ENCODE measurements at regions not wholly inside any gene's neighbourhood (a gene's known extent, or its start where the extent isn't known, plus 50 kb on each side); places are given as distances from the start of the nearest gene placed in this dataset.

- no TSS peak for BruUV-seq (replicated peaks)
- no peak for DNase-seq (ENCODE audit: unreplicated experiment)
- ChIA-PET POLR2A (interaction anchor here (0.6 kb wide), 1 partner anchor 28 kb away, joined by 3 read pairs; no protein-coding TSS in a partner anchor), CTCF (no interaction called here)
- no peak overlapping the region for H3K27ac Mint-ChIP-seq (ENCODE audit: low read depth, unreplicated experiment)
- no peaks in the 10 kb centered on the region for H3K4me1 Mint-ChIP-seq (ENCODE audit: insufficient read depth, unreplicated experiment)
- H3K27me3 Mint-ChIP-seq (ENCODE audit: insufficient read depth, unreplicated experiment) = no peaks in the 10 kb centered on the region
- no peaks in the 10 kb centered on the region for H3K36me3 Mint-ChIP-seq (ENCODE audit: insufficient read depth, unreplicated experiment)
- intact Hi-C loops (cut with micrococcal nuclease) = no loop called here
- no peak overlapping the region for H3K4me3 Mint-ChIP-seq (ENCODE audit: unreplicated experiment)
- TF ChIP-seq, protein P1, sequence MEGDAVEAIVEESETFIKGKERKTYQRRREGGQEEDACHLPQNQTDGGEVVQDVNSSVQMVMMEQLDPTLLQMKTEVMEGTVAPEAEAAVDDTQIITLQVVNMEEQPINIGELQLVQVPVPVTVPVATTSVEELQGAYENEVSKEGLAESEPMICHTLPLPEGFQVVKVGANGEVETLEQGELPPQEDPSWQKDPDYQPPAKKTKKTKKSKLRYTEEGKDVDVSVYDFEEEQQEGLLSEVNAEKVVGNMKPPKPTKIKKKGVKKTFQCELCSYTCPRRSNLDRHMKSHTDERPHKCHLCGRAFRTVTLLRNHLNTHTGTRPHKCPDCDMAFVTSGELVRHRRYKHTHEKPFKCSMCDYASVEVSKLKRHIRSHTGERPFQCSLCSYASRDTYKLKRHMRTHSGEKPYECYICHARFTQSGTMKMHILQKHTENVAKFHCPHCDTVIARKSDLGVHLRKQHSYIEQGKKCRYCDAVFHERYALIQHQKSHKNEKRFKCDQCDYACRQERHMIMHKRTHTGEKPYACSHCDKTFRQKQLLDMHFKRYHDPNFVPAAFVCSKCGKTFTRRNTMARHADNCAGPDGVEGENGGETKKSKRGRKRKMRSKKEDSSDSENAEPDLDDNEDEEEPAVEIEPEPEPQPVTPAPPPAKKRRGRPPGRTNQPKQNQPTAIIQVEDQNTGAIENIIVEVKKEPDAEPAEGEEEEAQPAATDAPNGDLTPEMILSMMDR (IDR thresholded peaks at IDR 0.05; ENCODE audit: unreplicated experiment) = no peak
- peaks cover 14% of the 10 kb centered on the region for H3K9me3 Mint-ChIP-seq (ENCODE audit: unreplicated experiment)
Observed at GRCh38 chr9:119768266-119768665, 399.0 kb upstream of the BRINP1 start.

- Mint-ChIP-seq H3K9me3 (ENCODE audit: unreplicated experiment) (peaks cover 21% of the 10 kb centered on the region), H3K27me3 (ENCODE audit: insufficient read depth, unreplicated experiment) (no peaks in the 10 kb centered on the region), H3K4me3 (ENCODE audit: unreplicated experiment) (no peak overlapping the region), H3K27ac (ENCODE audit: low read depth, unreplicated experiment) (no peak overlapping the region), H3K36me3 (ENCODE audit: insufficient read depth, unreplicated experiment) (no peaks in the 10 kb centered on the region), H3K4me1 (ENCODE audit: insufficient read depth, unreplicated experiment) (no peaks in the 10 kb centered on the region)
- DNase-seq (ENCODE audit: unreplicated experiment) = no peak
- BruUV-seq (replicated peaks) = no TSS peak
- TF ChIP-seq, protein P1 (IDR thresholded peaks at IDR 0.05; ENCODE audit: unreplicated experiment) = no peak
- intact Hi-C loops (cut with micrococcal nuclease) = no loop called here
- ChIA-PET CTCF (no interaction called here), POLR2A (no interaction called here)
Observed at GRCh38 chr9:119765632-119766175, 396.5 kb upstream of the BRINP1 start.

- DNase-seq (ENCODE audit: unreplicated experiment) = no peak
- peaks cover 25% of the 10 kb centered on the region for H3K9me3 Mint-ChIP-seq (ENCODE audit: unreplicated experiment)
- H3K27ac Mint-ChIP-seq (ENCODE audit: low read depth, unreplicated experiment) = no peak overlapping the region
- CTCF ChIA-PET = no interaction called here
- POLR2A ChIA-PET = no interaction called here
- BruUV-seq (replicated peaks) = no TSS peak
- H3K4me3 Mint-ChIP-seq (ENCODE audit: unreplicated experiment) = no peak overlapping the region
- no peaks in the 10 kb centered on the region for H3K27me3 Mint-ChIP-seq (ENCODE audit: insufficient read depth, unreplicated experiment)
- intact Hi-C loops (cut with micrococcal nuclease) = no loop called here
- TF ChIP-seq, protein P1 (IDR thresholded peaks at IDR 0.05; ENCODE audit: unreplicated experiment) = no peak
- H3K36me3 Mint-ChIP-seq (ENCODE audit: insufficient read depth, unreplicated experiment) = no peaks in the 10 kb centered on the region
- no peaks in the 10 kb centered on the region for H3K4me1 Mint-ChIP-seq (ENCODE audit: insufficient read depth, unreplicated experiment)
Observed at GRCh38 chr9:119763260-119763659, 394.0 kb upstream of the BRINP1 start.

DNA sequence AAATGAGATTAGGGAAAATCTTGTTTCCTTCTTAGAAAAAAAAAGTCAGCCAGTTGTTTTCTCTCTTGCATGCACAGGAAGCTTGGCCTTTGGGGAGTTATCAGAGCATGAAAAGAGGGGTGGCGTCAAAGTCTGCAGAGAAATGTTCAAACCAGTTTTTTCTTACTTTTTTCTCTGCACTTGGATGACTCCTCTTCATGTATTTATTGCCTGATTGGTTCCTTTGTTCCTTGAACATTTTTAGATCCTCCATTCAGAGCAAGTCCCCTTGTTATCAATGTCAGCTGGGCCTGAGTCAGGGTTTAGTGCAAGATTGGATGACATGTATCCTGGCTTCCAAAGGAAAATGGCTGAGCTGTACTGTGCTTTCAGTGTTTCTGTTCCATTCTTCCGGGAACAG lies 392.6 kb upstream of the BRINP1 start:
- BruUV-seq (replicated peaks) = no TSS peak
- no peak for DNase-seq (ENCODE audit: unreplicated experiment)
- intact Hi-C loops (cut with micrococcal nuclease) = no loop called here
- peaks cover 29% of the 10 kb centered on the region for H3K9me3 Mint-ChIP-seq (ENCODE audit: unreplicated experiment)
- H3K27me3 Mint-ChIP-seq (ENCODE audit: insufficient read depth, unreplicated experiment) = no peaks in the 10 kb centered on the region
- ChIA-PET CTCF (interaction anchor here (0.6 kb wide), 1 partner anchor 94 kb away, joined by 3 read pairs; no protein-coding TSS in a partner anchor), POLR2A (interaction anchor here (0.6 kb wide), 1 partner anchor 8 kb away, joined by 3 read pairs; no protein-coding TSS in a partner anchor)
- TF ChIP-seq, protein P1 (IDR thresholded peaks at IDR 0.05; ENCODE audit: unreplicated experiment) = no peak
- H3K4me3 Mint-ChIP-seq (ENCODE audit: unreplicated experiment) = no peak overlapping the region
- no peaks in the 10 kb centered on the region for H3K36me3 Mint-ChIP-seq (ENCODE audit: insufficient read depth, unreplicated experiment)
- no peak overlapping the region for H3K27ac Mint-ChIP-seq (ENCODE audit: low read depth, unreplicated experiment)
- no peaks in the 10 kb centered on the region for H3K4me1 Mint-ChIP-seq (ENCODE audit: insufficient read depth, unreplicated experiment)

Measured in MCF 10A (cell line).